ENCODE measurements at regions not wholly inside any gene's neighbourhood (a gene's known extent, or its start where the extent isn't known, plus 50 kb on each side); places are given as distances from the start of the nearest gene placed in this dataset.

DNA sequence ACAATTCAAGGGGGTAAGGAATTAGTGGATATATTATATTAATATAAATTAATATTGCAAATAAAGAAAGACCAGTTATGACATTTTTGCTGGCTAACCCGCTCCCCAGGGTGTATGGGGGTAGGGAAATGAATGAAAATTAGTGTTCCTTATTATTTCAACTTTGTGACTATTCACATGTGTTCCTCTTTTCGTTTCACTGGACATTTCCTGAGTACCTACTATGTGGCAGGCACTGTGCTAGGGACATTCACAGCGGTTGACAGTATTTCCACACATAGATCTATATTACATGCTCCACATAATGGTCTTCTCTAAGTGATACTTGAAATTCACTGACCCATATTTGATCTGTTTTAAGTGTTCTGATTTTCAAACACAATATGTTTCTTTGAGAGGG is 129.8 kb upstream of the USP15 start:
- Histone ChIP-seq H3K36me3 (ENCODE audit: low read depth) (no peaks in the 10 kb centered on the region), H3K4me1 (replicated peaks; ENCODE audit: insufficient read depth) (no peaks in the 10 kb centered on the region), H3K79me2 (ENCODE audit: low read depth) (no peaks in the 10 kb centered on the region), H3F3A (ENCODE audit: insufficient read depth, low read depth) (no peaks in the 10 kb centered on the region), H3K4me2 (no peak overlapping the region), H3K27me3 (ENCODE audit: insufficient read depth, low read depth) (no peaks in the 10 kb centered on the region), H3K27ac (no peak overlapping the region), H4K20me1 (ENCODE audit: insufficient read depth) (no peaks in the 10 kb centered on the region), H2AFZ (no peak overlapping the region), H3K9me2 (ENCODE audit: insufficient read depth) (no peaks in the 10 kb centered on the region), H3K4me3 (no peak overlapping the region), H3K9me3 (ENCODE audit: insufficient read depth, low read depth) (no peaks in the 10 kb centered on the region)
- ChIA-PET POLR2A (ENCODE audit: unreplicated experiment) (no interaction called here), CTCF (no interaction called here)
- TF ChIP-seq, protein P1, sequence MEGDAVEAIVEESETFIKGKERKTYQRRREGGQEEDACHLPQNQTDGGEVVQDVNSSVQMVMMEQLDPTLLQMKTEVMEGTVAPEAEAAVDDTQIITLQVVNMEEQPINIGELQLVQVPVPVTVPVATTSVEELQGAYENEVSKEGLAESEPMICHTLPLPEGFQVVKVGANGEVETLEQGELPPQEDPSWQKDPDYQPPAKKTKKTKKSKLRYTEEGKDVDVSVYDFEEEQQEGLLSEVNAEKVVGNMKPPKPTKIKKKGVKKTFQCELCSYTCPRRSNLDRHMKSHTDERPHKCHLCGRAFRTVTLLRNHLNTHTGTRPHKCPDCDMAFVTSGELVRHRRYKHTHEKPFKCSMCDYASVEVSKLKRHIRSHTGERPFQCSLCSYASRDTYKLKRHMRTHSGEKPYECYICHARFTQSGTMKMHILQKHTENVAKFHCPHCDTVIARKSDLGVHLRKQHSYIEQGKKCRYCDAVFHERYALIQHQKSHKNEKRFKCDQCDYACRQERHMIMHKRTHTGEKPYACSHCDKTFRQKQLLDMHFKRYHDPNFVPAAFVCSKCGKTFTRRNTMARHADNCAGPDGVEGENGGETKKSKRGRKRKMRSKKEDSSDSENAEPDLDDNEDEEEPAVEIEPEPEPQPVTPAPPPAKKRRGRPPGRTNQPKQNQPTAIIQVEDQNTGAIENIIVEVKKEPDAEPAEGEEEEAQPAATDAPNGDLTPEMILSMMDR (conservative IDR thresholded peaks at IDR 0.05) = no peak
- TF ChIP-seq EZH2 (IDR thresholded peaks at IDR 0.05; ENCODE audit: low read depth) = no peak
- no peak for DNase-seq
- BruUV-seq (replicated peaks) = no TSS peak
- intact Hi-C loops (cut with micrococcal nuclease; ENCODE audit: unreplicated experiment) = no loop called here

DNA sequence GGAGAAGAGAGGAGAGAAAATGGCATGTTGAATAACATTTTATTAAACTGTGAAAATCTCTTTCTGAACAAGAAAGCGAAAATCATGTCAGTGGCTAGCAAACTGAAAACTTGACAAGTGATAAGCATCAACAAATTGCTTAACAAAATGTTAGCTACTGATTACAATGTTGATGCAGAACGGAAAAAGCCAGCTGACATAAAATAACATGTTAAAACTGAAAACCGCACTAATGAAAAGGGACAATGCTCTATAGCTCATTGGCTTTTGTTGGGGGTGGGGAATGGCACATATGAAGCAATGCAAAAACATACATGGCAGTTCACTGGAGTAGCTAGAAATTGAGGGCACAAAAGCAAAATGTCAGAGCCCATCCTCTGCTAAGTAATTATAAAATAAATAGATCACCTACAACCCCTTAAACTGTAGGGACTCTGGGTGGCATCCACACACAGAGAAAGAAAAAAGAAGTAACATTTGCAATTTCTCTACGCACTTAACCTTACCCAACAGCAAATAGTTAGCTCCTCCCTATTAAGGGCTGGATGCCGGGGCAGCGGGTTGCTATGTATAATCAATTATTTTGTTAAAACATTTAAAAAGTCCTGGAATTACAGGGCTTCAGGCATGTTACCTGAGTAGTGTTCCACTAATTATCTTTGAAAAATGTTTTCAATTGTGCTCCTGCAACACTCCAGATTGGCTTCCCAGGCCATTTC is 129.2 kb upstream of the USP15 start:
- H3K36me3 ChIP-seq (ENCODE audit: low read depth) = no peaks in the 10 kb centered on the region
- H4K20me1 ChIP-seq (ENCODE audit: insufficient read depth) = no peaks in the 10 kb centered on the region
- ChIA-PET POLR2A (ENCODE audit: unreplicated experiment) (no interaction called here), CTCF (no interaction called here)
- no peaks in the 10 kb centered on the region for H3K9me3 ChIP-seq (ENCODE audit: insufficient read depth, low read depth)
- H3K4me3 ChIP-seq = no peak overlapping the region
- TF ChIP-seq EZH2 (IDR thresholded peaks at IDR 0.05; ENCODE audit: low read depth) = no peak
- TF ChIP-seq, protein P1 (conservative IDR thresholded peaks at IDR 0.05) = no peak
- no peaks in the 10 kb centered on the region for H3K27me3 ChIP-seq (ENCODE audit: insufficient read depth, low read depth)
- BruUV-seq (replicated peaks) = no TSS peak
- H3K9me2 ChIP-seq (ENCODE audit: insufficient read depth) = no peaks in the 10 kb centered on the region
- intact Hi-C loops (cut with micrococcal nuclease; ENCODE audit: unreplicated experiment) = no loop called here
- no peak for DNase-seq
- H3K4me1 ChIP-seq (replicated peaks; ENCODE audit: insufficient read depth) = no peaks in the 10 kb centered on the region
- H3K27ac ChIP-seq = no peak overlapping the region
- H3K4me2 ChIP-seq = no peak overlapping the region
- no peak overlapping the region for H2AFZ ChIP-seq
- no peaks in the 10 kb centered on the region for H3F3A ChIP-seq (ENCODE audit: insufficient read depth, low read depth)
- no peaks in the 10 kb centered on the region for H3K79me2 ChIP-seq (ENCODE audit: low read depth)

DNA sequence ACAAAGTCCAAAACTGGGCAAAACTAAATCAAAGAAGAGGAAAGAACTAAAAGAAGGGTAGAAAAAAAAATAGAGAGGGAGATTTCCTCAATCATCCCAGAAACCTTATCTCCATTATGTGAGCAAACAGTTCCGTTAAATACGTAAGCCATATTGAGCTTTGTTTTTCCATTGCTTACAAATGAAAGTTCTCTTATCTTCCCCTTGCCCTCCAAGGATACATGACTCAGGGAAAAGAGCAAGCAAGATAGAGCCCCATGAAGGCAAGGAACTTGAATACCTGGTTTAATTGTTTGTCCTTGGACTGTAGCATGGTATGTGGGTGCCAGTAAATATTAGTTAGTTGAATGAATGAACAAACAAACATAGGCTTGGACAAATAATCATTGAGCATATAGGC is 126.8 kb upstream of the USP15 start:
- CTCF ChIA-PET = no interaction called here

More for the DNA sequence above, 126.8 kb upstream of the USP15 start:
- intact Hi-C loops (cut with micrococcal nuclease; ENCODE audit: unreplicated experiment) = no loop called here
- H4K20me1 ChIP-seq (ENCODE audit: insufficient read depth) = no peaks in the 10 kb centered on the region
- H3K4me2 ChIP-seq = no peak overlapping the region
- H3K27me3 ChIP-seq (ENCODE audit: insufficient read depth, low read depth) = no peaks in the 10 kb centered on the region
- no peak overlapping the region for H2AFZ ChIP-seq
- no peaks in the 10 kb centered on the region for H3K9me3 ChIP-seq (ENCODE audit: insufficient read depth, low read depth)
- no peaks in the 10 kb centered on the region for H3K4me1 ChIP-seq (replicated peaks; ENCODE audit: insufficient read depth)
- no peak overlapping the region for H3K27ac ChIP-seq
- no peaks in the 10 kb centered on the region for H3K9me2 ChIP-seq (ENCODE audit: insufficient read depth)
- H3K4me3 ChIP-seq = no peak overlapping the region
- no TSS peak for BruUV-seq (replicated peaks)
- no peak for TF ChIP-seq EZH2 (IDR thresholded peaks at IDR 0.05; ENCODE audit: low read depth)
- TF ChIP-seq, protein P1 (conservative IDR thresholded peaks at IDR 0.05) = no peak
- no peaks in the 10 kb centered on the region for H3F3A ChIP-seq (ENCODE audit: insufficient read depth, low read depth)
- H3K36me3 ChIP-seq (ENCODE audit: low read depth) = no peaks in the 10 kb centered on the region
- DNase-seq = no peak
- POLR2A ChIA-PET (ENCODE audit: unreplicated experiment) = no interaction called here
- H3K79me2 ChIP-seq (ENCODE audit: low read depth) = no peaks in the 10 kb centered on the region
